BLaER1 (cell line): ENCODE measurements at regions not wholly inside any gene's neighbourhood (a gene's known extent, or its start where the extent isn't known, plus 50 kb on each side); places are given as distances from the start of the nearest gene placed in this dataset.
A peak's percentile ranks its signal among the peaks of the same experiment; 100 is the strongest.

Experiments used
- H3K27ac ChIP-seq: shearing (Covaris generic); formaldehyde crosslinking; 2 replicates; pipeline ENCODE4 v1.8.1; 2022
- H3K27me3 ChIP-seq: shearing (Covaris generic); formaldehyde crosslinking; 2 replicates; pipeline ENCODE4 v1.8.1; 2022
- H3K36me3 ChIP-seq: shearing (Covaris generic); formaldehyde crosslinking; 2 replicates; pipeline ENCODE4 v1.8.1; 2022
- H3K4me1 ChIP-seq: shearing (Covaris generic); formaldehyde crosslinking; 2 replicates; pipeline ENCODE4 v1.8.1; 2022
- H3K4me2 ChIP-seq: shearing (Covaris generic); formaldehyde crosslinking; 2 replicates; pipeline ENCODE4 v1.8.1; 2022
- H3K4me3 ChIP-seq: shearing (Covaris generic); formaldehyde crosslinking; 2 replicates; pipeline ENCODE4 v1.8.1; 2022
- H3K9ac ChIP-seq: shearing (Covaris generic); formaldehyde crosslinking; 2 replicates; pipeline ENCODE4 v1.8.1; 2022
- H3K9me3 ChIP-seq: shearing (Covaris generic); formaldehyde crosslinking; 2 replicates; pipeline ENCODE4 v1.8.1; 2022
- H4K20me1 ChIP-seq: shearing (Covaris generic); formaldehyde crosslinking; 2 replicates; pipeline ENCODE4 v1.8.1; 2022
- Cebpa-rat ChIP-seq: shearing (Covaris generic); IDR thresholded peaks from 2 replicates; pipeline ENCODE4 v1.8.1; 2022

- Histone ChIP-seq H3K4me1 (no peaks in the 10 kb centered on the region), H3K4me3 (no peak overlapping the region), H3K36me3 (no peaks in the 10 kb centered on the region), H3K9ac (no peak overlapping the region), H4K20me1 (no peaks in the 10 kb centered on the region), H3K9me3 (no peaks in the 10 kb centered on the region), H3K27ac (no peak overlapping the region), H3K4me2 (no peak overlapping the region), H3K27me3 (no peaks in the 10 kb centered on the region)
- TF ChIP-seq Cebpa-rat: no peak
Measured at GRCh38 chr15:70382762-70383458, 285.2 kb upstream of the TLE3 start.

GRCh38 chr15:70382009-70382749, 284.5 kb upstream of the TLE3 start:
- no peak overlapping the region for H3K4me3 ChIP-seq
- H4K20me1 ChIP-seq: no peaks in the 10 kb centered on the region
- no peak for TF ChIP-seq Cebpa-rat
- no peak overlapping the region for H3K27ac ChIP-seq
- H3K9ac ChIP-seq: no peak overlapping the region
- no peaks in the 10 kb centered on the region for H3K4me1 ChIP-seq
- no peak overlapping the region for H3K4me2 ChIP-seq
- no peaks in the 10 kb centered on the region for H3K9me3 ChIP-seq
- no peaks in the 10 kb centered on the region for H3K27me3 ChIP-seq
- no peaks in the 10 kb centered on the region for H3K36me3 ChIP-seq

GRCh38 chr15:70379938-70380883, 282.5 kb upstream of the TLE3 start:
- no peak overlapping the region for H3K9ac ChIP-seq
- H3K27me3 ChIP-seq: peaks cover 5% of the 10 kb centered on the region; the same call in 1 of the 2 replicates
- H3K4me2 ChIP-seq: no peak overlapping the region
- peaks cover 13% of the 10 kb centered on the region for H3K4me1 ChIP-seq
- H3K27ac ChIP-seq: no peak overlapping the region
- H4K20me1 ChIP-seq: no peaks in the 10 kb centered on the region
- H3K36me3 ChIP-seq: no peaks in the 10 kb centered on the region
- H3K4me3 ChIP-seq: no peak overlapping the region
- H3K9me3 ChIP-seq: no peaks in the 10 kb centered on the region
- TF ChIP-seq Cebpa-rat: no peak

GRCh38 chr15:70379134-70379533, 281.4 kb upstream of the TLE3 start:
- no peak overlapping the region for H3K9ac ChIP-seq
- no peak overlapping the region for H3K4me3 ChIP-seq
- no peak for TF ChIP-seq Cebpa-rat
- no peak overlapping the region for H3K27ac ChIP-seq
- H3K27me3 ChIP-seq: peaks cover 5% of the 10 kb centered on the region; the same call in 1 of the 2 replicates
- H4K20me1 ChIP-seq: no peaks in the 10 kb centered on the region
- no peak overlapping the region for H3K4me2 ChIP-seq
- H3K9me3 ChIP-seq: no peaks in the 10 kb centered on the region
- no peaks in the 10 kb centered on the region for H3K36me3 ChIP-seq
- peaks cover 13% of the 10 kb centered on the region for H3K4me1 ChIP-seq

GRCh38 chr15:70378126-70379031, 280.7 kb upstream of the TLE3 start:
- Histone ChIP-seq H4K20me1 (no peaks in the 10 kb centered on the region), H3K27me3 (peaks cover 5% of the 10 kb centered on the region; the same call in 1 of the 2 replicates), H3K4me3 (no peak overlapping the region), H3K9ac (no peak overlapping the region), H3K4me1 (peaks cover 13% of the 10 kb centered on the region), H3K36me3 (no peaks in the 10 kb centered on the region), H3K27ac (no peak overlapping the region), H3K4me2 (no peak overlapping the region), H3K9me3 (no peaks in the 10 kb centered on the region)
- no peak for TF ChIP-seq Cebpa-rat

GRCh38 chr15:70376929-70377691, 279.4 kb upstream of the TLE3 start:
- peaks cover 5% of the 10 kb centered on the region; the same call in 1 of the 2 replicates for H3K27me3 ChIP-seq
- no peak overlapping the region for H3K9ac ChIP-seq
- H4K20me1 ChIP-seq: no peaks in the 10 kb centered on the region
- TF ChIP-seq Cebpa-rat: no peak
- H3K4me2 ChIP-seq: peak overlapping the region; percentile 32; the same call in 1 of the 2 replicates
- H3K9me3 ChIP-seq: no peaks in the 10 kb centered on the region
- H3K36me3 ChIP-seq: no peaks in the 10 kb centered on the region
- H3K4me1 ChIP-seq: peaks cover 13% of the 10 kb centered on the region
- H3K4me3 ChIP-seq: no peak overlapping the region
- H3K27ac ChIP-seq: no peak overlapping the region

- Histone ChIP-seq H3K4me3 (no peak overlapping the region), H3K9me3 (no peaks in the 10 kb centered on the region), H3K4me1 (peaks cover 13% of the 10 kb centered on the region), H4K20me1 (no peaks in the 10 kb centered on the region), H3K9ac (no peak overlapping the region), H3K4me2 (peak overlapping the region; percentile 32; the same call in 1 of the 2 replicates), H3K27ac (no peak overlapping the region), H3K27me3 (peaks cover 5% of the 10 kb centered on the region; the same call in 1 of the 2 replicates), H3K36me3 (no peaks in the 10 kb centered on the region)
- no peak for TF ChIP-seq Cebpa-rat
Measured at GRCh38 chr15:70376031-70376928, 278.6 kb upstream of the TLE3 start.
